K562 (cell line): ENCODE measurements at regions not wholly inside any gene's neighbourhood (a gene's known extent, or its start where the extent isn't known, plus 50 kb on each side); places are given as distances from the start of the nearest gene placed in this dataset.

ENCODE experiments used
- CTCF ChIP-seq, 3 experiments: IDR thresholded peaks in 2 of 3; conservative IDR thresholded peaks in 1 of 3; 2 replicates each; pipeline ENCODE4 v1.5.1; 2011 to 2012; ENCODE audit warnings: low read length in 3 of 3, mild to moderate bottlenecking in 3 of 3, control low read depth in 2 of 3, improper control_type of control experiment in 1 of 3, inconsistent platforms in 1 of 3, low read depth in 1 of 3, mixed read lengths in 1 of 3, moderate library complexity in 1 of 3; ENCODE audit not compliant: insufficient read depth in 2 of 3
- RAD21 ChIP-seq, 2 experiments: fragments of 250-450 bp in 1 of 2; fragments of 450-650 bp in 1 of 2; sonication (Bioruptor Pico) in 1 of 2; formaldehyde crosslinking in 1 of 2; IDR thresholded peaks in 1 of 2; conservative IDR thresholded peaks in 1 of 2; 2 replicates each; pipeline versions ENCODE4 v1.4.0 to v1.8.0; 2020 to 2022; ENCODE audit warnings: mild to moderate bottlenecking in 2 of 2, moderate library complexity in 1 of 2

GRCh38 chr10:21087476-21087875 lies 190.4 kb upstream of the NEBL start:
- TF ChIP-seq CTCF (IDR thresholded peaks at IDR 0.05 in 2 of 3, conservative IDR thresholded peaks at IDR 0.05 in 1 of 3; ENCODE audit: insufficient read depth in 2 of 3, low read depth in 1 of 3, low read length in 3 of 3), result no peak
- no peak for TF ChIP-seq RAD21 (CRISPR knock-in tag; conservative IDR thresholded peaks at IDR 0.05 in 1 of 2, IDR thresholded peaks at IDR 0.05 in 1 of 2)
